Vagina (tissue), 2 donors: ENCODE measurements at regions not wholly inside any gene's neighbourhood (a gene's known extent, or its start where the extent isn't known, plus 50 kb on each side); places are given as distances from the start of the nearest gene placed in this dataset.
A peak's percentile ranks its signal among the peaks of the same experiment; 100 is the strongest.

ENCODE experiments used
- DNase-seq, 2 donors: peaks; one replicate each; pipeline ENCODE4 v3.0.0-alpha.2; 2017; ENCODE audit errors: extremely low spot score in 2 of 2
- H3K27ac ChIP-seq: fragments of 200-600 bp; sonication (generic); one replicate; pipeline ENCODE4 v1.5.1; 2019
- H3K27me3 ChIP-seq: fragments of 200-600 bp; sonication (generic); one replicate; pipeline ENCODE4 v1.5.1; 2019
- H3K36me3 ChIP-seq, 2 donors: fragments of 200-600 bp; sonication (generic); one replicate each; pipeline ENCODE4 v1.5.1; 2017 to 2019
- H3K4me1 ChIP-seq: fragments of 200-600 bp; sonication (generic); one replicate; pipeline ENCODE4 v1.5.1; 2019
- H3K4me3 ChIP-seq, 2 donors: fragments of 200-600 bp; sonication (generic); 1 replicate in 1 of 2; 2 replicates in 1 of 2; pipeline ENCODE4 v1.5.1; 2016 to 2019
- H3K9me3 ChIP-seq: fragments of 200-600 bp; sonication (generic); one replicate; pipeline ENCODE4 v1.5.1; 2019
- CTCF ChIP-seq, 3 experiments: fragments of 450-650 bp in 2 of 3; fragments of 200-600 bp in 1 of 3; sonication (generic) in 1 of 3; IDR thresholded peaks; one replicate each; pipeline ENCODE4 v1.5.1; 2017 to 2019; ENCODE audit warnings: antibody characterized with exemption in 3 of 3, mild to moderate bottlenecking in 2 of 3, moderate library complexity in 2 of 3
- POLR2A ChIP-seq, 2 donors: fragments of 450-650 bp; IDR thresholded peaks; one replicate each; pipeline ENCODE4 v1.6.1; 2017; ENCODE audit warnings: antibody characterized with exemption in 2 of 2, mild to moderate bottlenecking in 2 of 2, moderate library complexity in 2 of 2
- POLR2AphosphoS5 ChIP-seq, 2 donors: sonication (generic); formaldehyde crosslinking; IDR thresholded peaks; one replicate each; pipeline ENCODE4 v1.9.0; 2017; ENCODE audit warnings: antibody characterized with exemption in 2 of 2, mild to moderate bottlenecking in 2 of 2, low read depth in 1 of 2; ENCODE audit not compliant: insufficient read depth in 1 of 2
- intact Hi-C: fragments of 100-400 bp; cut with DNase I; formaldehyde crosslinking; loops from one replicate; pipeline ENCODE4 v1.15.1; 2023

- no peaks in the 10 kb centered on the region for H3K36me3 ChIP-seq
- H3K4me1 ChIP-seq = no peaks in the 10 kb centered on the region
- no peak for DNase-seq
- H3K9me3 ChIP-seq = no peaks in the 10 kb centered on the region
- TF ChIP-seq POLR2AphosphoS5 (IDR thresholded peaks at IDR 0.05; ENCODE audit: insufficient read depth in 1 of 2, low read depth in 1 of 2) (no peak), CTCF (IDR thresholded peaks at IDR 0.05) (no peak), POLR2A (IDR thresholded peaks at IDR 0.05) (no peak)
- H3K27me3 ChIP-seq = no peaks in the 10 kb centered on the region
- intact Hi-C loops = no loop called here
- H3K4me3 ChIP-seq = no peak overlapping the region
- no peak overlapping the region for H3K27ac ChIP-seq
These were observed 197.9 kb downstream of the IRX2 start for GRCh38 chr5:2553611-2554010.

DNA sequence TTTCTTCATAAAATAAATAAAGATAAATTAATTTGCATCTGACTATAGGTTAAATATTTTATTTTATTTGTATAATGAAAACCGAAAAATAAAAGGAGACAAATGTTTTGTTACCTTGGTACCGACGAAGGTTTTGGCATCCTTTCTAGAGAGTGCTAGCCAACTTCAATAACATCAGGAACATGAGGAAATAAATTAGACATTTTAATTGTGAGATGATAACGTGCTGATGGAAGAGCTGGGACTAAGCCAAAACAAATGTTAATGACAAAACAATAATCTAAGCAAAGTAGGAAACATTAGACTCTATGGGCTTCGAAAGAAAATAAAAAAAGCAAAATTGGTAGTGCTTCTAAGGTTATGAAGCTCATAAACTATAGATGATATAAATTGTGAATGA, 201.0 kb downstream of the IRX2 start:
- H3K4me1 ChIP-seq = no peaks in the 10 kb centered on the region
- no peaks in the 10 kb centered on the region for H3K36me3 ChIP-seq
- no peak for TF ChIP-seq POLR2A (IDR thresholded peaks at IDR 0.05)
- H3K27me3 ChIP-seq = no peaks in the 10 kb centered on the region
- intact Hi-C loops = no loop called here
- no peak for DNase-seq
- no peak overlapping the region for H3K4me3 ChIP-seq
- no peak overlapping the region for H3K27ac ChIP-seq
- no peaks in the 10 kb centered on the region for H3K9me3 ChIP-seq

DNA sequence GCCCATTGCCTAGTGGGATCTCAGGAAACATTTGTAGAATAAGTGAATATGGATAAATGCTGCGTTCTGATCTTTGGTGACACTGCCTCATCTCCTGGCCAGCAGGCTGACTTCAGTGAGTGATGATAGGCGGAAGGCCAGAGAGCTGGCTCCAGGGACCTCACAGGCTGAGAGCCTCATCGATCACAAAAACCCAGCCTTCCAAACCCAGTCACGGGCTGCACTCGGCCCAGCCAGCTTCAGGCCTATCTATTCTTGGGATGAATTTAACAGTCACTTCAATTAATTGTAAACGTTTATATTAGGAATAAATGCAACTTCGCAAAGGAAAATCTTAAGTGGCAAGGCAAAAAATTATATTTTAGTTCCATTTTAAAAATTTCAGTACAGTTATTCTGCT, 201.6 kb downstream of the IRX2 start:
- TF ChIP-seq POLR2AphosphoS5 (IDR thresholded peaks at IDR 0.05; ENCODE audit: insufficient read depth in 1 of 2, low read depth in 1 of 2) (no peak), CTCF (IDR thresholded peaks at IDR 0.05) (no peak), POLR2A (IDR thresholded peaks at IDR 0.05) (no peak)
- Histone ChIP-seq H3K27me3 (no peaks in the 10 kb centered on the region), H3K27ac (no peak overlapping the region), H3K4me1 (no peaks in the 10 kb centered on the region), H3K4me3 (no peak overlapping the region), H3K9me3 (no peaks in the 10 kb centered on the region), H3K36me3 (no peaks in the 10 kb centered on the region)
- intact Hi-C loops = no loop called here
- DNase-seq = no peak

DNA sequence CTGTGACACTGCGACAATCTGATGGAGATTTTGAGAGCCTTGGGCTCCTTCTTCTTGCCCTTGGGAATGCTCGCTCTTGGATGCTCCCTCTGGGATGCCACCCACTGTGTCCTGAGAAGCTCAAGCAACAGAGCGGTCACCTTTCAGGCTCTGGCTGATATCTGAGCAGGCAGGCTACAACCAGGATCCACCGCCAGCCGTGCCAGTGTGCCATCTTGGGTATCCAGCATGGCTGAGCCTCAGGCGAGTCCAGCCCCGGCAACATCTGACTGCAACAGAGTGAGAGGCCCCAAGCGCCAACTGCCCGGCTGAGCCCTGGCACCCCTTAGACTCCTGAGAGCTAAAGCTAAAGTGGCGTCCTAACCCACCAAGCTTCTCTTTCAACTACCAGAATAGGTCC, 202.1 kb downstream of the IRX2 start:
- no peak for TF ChIP-seq POLR2A (IDR thresholded peaks at IDR 0.05)
- TF ChIP-seq POLR2AphosphoS5 (IDR thresholded peaks at IDR 0.05; ENCODE audit: insufficient read depth in 1 of 2, low read depth in 1 of 2) = no peak
- TF ChIP-seq CTCF (IDR thresholded peaks at IDR 0.05) = no peak
- Histone ChIP-seq H3K9me3 (no peaks in the 10 kb centered on the region), H3K4me1 (no peaks in the 10 kb centered on the region), H3K27me3 (no peaks in the 10 kb centered on the region), H3K36me3 (no peaks in the 10 kb centered on the region), H3K27ac (no peak overlapping the region), H3K4me3 (no peak overlapping the region)
- peak in 1 of 2 donors; percentile 65 for DNase-seq
- intact Hi-C loops = no loop called here

- H3K36me3 ChIP-seq = no peaks in the 10 kb centered on the region
- DNase-seq = peak in 1 of 2 donors; percentile 56
- intact Hi-C loops = no loop called here
- H3K4me1 ChIP-seq = no peaks in the 10 kb centered on the region
- no peak for TF ChIP-seq CTCF (IDR thresholded peaks at IDR 0.05)
- TF ChIP-seq POLR2A (IDR thresholded peaks at IDR 0.05) = no peak
- TF ChIP-seq POLR2AphosphoS5 (IDR thresholded peaks at IDR 0.05; ENCODE audit: insufficient read depth in 1 of 2, low read depth in 1 of 2) = no peak
- no peaks in the 10 kb centered on the region for H3K27me3 ChIP-seq
- no peak overlapping the region for H3K4me3 ChIP-seq
- H3K9me3 ChIP-seq = no peaks in the 10 kb centered on the region
- no peak overlapping the region for H3K27ac ChIP-seq
These were observed 204.5 kb downstream of the IRX2 start for GRCh38 chr5:2546938-2547337.

DNA sequence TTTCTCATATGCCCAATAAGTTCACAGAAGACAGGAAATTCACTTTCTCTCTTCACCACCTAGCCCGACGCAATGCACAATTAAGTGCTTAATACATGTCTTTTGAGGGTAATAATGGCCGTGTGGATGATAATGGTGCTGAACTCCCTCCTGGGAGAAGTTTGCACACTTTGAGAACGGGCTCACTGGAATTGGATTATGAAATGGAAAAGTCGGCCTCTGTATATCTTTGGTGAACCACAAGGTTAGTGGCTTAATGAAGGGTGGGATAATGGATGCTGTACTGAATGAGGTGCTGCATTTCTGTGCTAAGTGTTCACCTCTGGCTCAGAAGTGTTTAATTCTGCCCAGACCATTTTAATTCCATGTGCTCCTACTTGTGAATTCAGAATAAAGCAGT, 207.5 kb downstream of the IRX2 start:
- Histone ChIP-seq H3K9me3 (no peaks in the 10 kb centered on the region), H3K4me1 (no peaks in the 10 kb centered on the region), H3K4me3 (no peak overlapping the region), H3K27me3 (no peaks in the 10 kb centered on the region), H3K27ac (no peak overlapping the region), H3K36me3 (no peaks in the 10 kb centered on the region)
- intact Hi-C loops = no loop called here
- TF ChIP-seq CTCF (IDR thresholded peaks at IDR 0.05) (no peak), POLR2AphosphoS5 (IDR thresholded peaks at IDR 0.05; ENCODE audit: insufficient read depth in 1 of 2, low read depth in 1 of 2) (no peak), POLR2A (IDR thresholded peaks at IDR 0.05) (no peak)
- DNase-seq = no peak
